ENCODE measurements at regions not wholly inside any gene's neighbourhood (a gene's known extent, or its start where the extent isn't known, plus 50 kb on each side); places are given as distances from the start of the nearest gene placed in this dataset.

DNA sequence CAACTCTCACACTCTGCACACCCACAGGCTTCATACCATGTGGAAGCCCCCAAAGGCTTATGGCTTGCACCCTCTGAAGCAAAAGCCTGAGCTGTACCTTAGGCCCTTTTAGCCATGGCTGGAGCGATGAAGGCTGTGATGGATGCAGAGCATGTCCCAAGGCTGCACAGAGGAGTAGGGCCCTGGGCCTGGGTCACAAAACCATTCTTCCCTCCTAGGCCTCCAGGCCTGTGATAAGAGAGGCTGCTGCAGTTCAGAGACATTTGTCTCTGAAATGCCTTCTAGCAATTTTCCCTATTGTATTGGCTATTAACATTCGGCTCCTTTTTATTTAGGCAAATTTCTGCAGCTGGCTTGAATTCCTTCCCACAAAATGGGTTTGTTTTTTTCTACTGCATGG lies 1707.7 kb downstream of the MRPL39 start:
- Histone ChIP-seq H3K27me3 (ENCODE audit: insufficient read depth, low read depth) (no peaks in the 10 kb centered on the region), H2AFZ (ENCODE audit: low read depth) (no peak overlapping the region), H3K4me2 (no peak overlapping the region), H3K9ac (no peak overlapping the region), H3K79me2 (ENCODE audit: insufficient read depth, low read depth) (no peaks in the 10 kb centered on the region), H3K27ac (no peak overlapping the region), H3K4me1 (ENCODE audit: low read depth, poor library complexity, severe bottlenecking) (no peaks in the 10 kb centered on the region), H3K36me3 (ENCODE audit: insufficient read depth) (no peaks in the 10 kb centered on the region), H4K20me1 (ENCODE audit: insufficient read depth) (no peaks in the 10 kb centered on the region), H3K4me3 (IDR thresholded peaks at IDR 0.05; ENCODE audit: insufficient read depth, low read depth, low read length) (no peak overlapping the region)
- TF ChIP-seq, protein P1, sequence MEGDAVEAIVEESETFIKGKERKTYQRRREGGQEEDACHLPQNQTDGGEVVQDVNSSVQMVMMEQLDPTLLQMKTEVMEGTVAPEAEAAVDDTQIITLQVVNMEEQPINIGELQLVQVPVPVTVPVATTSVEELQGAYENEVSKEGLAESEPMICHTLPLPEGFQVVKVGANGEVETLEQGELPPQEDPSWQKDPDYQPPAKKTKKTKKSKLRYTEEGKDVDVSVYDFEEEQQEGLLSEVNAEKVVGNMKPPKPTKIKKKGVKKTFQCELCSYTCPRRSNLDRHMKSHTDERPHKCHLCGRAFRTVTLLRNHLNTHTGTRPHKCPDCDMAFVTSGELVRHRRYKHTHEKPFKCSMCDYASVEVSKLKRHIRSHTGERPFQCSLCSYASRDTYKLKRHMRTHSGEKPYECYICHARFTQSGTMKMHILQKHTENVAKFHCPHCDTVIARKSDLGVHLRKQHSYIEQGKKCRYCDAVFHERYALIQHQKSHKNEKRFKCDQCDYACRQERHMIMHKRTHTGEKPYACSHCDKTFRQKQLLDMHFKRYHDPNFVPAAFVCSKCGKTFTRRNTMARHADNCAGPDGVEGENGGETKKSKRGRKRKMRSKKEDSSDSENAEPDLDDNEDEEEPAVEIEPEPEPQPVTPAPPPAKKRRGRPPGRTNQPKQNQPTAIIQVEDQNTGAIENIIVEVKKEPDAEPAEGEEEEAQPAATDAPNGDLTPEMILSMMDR (conservative IDR thresholded peaks at IDR 0.05; ENCODE audit: low read depth, low read length), result no peak

DNA sequence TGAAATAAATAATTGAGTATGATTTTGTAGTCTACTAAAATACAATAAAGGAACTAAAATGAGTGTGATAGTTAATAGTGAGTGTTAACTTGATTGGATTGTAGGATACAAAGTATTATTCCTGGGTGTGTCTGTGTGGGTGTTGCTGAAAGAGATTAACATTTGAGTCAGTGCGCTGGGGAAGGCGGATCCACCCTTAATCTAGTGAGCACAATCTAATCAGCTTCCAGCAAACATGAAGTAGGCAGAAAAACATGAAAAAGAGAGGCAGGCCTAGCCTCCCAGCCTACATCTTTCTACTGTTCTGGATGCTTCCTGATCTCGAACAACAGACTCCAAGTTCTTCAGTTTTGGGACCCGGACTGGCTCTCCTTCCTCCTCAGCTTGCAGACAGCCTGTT lies 1716.6 kb downstream of the MRPL39 start:
- H3K27ac ChIP-seq, result no peak overlapping the region
- no peaks in the 10 kb centered on the region for H3K36me3 ChIP-seq (ENCODE audit: insufficient read depth)
- TF ChIP-seq, protein P1 (conservative IDR thresholded peaks at IDR 0.05; ENCODE audit: low read depth, low read length), result no peak
- no peaks in the 10 kb centered on the region for H3K27me3 ChIP-seq (ENCODE audit: insufficient read depth, low read depth)
- peaks cover 13% of the 10 kb centered on the region for H3K4me1 ChIP-seq (ENCODE audit: low read depth, poor library complexity, severe bottlenecking)
- no peaks in the 10 kb centered on the region for H4K20me1 ChIP-seq (ENCODE audit: insufficient read depth)
- no peaks in the 10 kb centered on the region for H3K79me2 ChIP-seq (ENCODE audit: insufficient read depth, low read depth)
- no peak overlapping the region for H3K4me2 ChIP-seq
- no peak overlapping the region for H2AFZ ChIP-seq (ENCODE audit: low read depth)
- H3K9ac ChIP-seq, result no peak overlapping the region
- H3K4me3 ChIP-seq (IDR thresholded peaks at IDR 0.05; ENCODE audit: insufficient read depth, low read depth, low read length), result no peak overlapping the region

DNA sequence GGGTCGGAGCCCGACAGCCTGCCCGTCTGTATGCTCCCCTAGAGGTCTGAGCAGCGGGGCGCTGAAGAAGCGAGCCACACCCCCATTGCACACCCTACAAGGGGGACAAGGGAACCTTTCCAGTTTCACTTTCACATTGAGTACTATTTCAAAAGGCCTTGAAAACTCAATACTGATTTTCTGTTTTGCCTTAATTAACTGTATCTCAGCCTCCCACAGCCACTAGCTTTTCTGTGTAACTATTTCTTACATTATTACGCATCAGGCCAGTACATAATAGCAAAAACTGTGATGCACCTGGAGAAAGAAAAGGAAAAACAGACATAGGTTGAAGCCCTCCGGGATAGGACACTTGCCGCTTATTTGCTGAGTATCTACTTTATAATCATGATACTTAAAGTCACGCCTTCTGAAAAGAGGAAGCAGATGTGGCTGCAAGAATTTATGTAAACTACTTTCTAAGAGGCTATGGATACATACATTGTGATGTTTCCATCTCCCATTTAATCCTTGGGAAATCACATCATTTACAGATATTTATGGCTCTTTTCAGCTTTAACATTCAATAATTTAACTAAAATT lies 1719.5 kb downstream of the MRPL39 start:
- H3K27ac ChIP-seq, result peak overlapping the region; percentile 53
- TF ChIP-seq, protein P1 (conservative IDR thresholded peaks at IDR 0.05; ENCODE audit: low read depth, low read length), result no peak
- no peak overlapping the region for H3K4me3 ChIP-seq (IDR thresholded peaks at IDR 0.05; ENCODE audit: insufficient read depth, low read depth, low read length)
- H3K4me1 ChIP-seq (ENCODE audit: low read depth, poor library complexity, severe bottlenecking), result peaks cover 13% of the 10 kb centered on the region
- H3K4me2 ChIP-seq, result peak overlapping the region; percentile 75
- H3K27me3 ChIP-seq (ENCODE audit: insufficient read depth, low read depth), result no peaks in the 10 kb centered on the region
- H3K9ac ChIP-seq, result peak overlapping the region; percentile 67
- no peaks in the 10 kb centered on the region for H3K79me2 ChIP-seq (ENCODE audit: insufficient read depth, low read depth)
- H4K20me1 ChIP-seq (ENCODE audit: insufficient read depth), result no peaks in the 10 kb centered on the region
- peak overlapping the region; percentile 93 for H2AFZ ChIP-seq (ENCODE audit: low read depth)
- H3K36me3 ChIP-seq (ENCODE audit: insufficient read depth), result no peaks in the 10 kb centered on the region

DNA sequence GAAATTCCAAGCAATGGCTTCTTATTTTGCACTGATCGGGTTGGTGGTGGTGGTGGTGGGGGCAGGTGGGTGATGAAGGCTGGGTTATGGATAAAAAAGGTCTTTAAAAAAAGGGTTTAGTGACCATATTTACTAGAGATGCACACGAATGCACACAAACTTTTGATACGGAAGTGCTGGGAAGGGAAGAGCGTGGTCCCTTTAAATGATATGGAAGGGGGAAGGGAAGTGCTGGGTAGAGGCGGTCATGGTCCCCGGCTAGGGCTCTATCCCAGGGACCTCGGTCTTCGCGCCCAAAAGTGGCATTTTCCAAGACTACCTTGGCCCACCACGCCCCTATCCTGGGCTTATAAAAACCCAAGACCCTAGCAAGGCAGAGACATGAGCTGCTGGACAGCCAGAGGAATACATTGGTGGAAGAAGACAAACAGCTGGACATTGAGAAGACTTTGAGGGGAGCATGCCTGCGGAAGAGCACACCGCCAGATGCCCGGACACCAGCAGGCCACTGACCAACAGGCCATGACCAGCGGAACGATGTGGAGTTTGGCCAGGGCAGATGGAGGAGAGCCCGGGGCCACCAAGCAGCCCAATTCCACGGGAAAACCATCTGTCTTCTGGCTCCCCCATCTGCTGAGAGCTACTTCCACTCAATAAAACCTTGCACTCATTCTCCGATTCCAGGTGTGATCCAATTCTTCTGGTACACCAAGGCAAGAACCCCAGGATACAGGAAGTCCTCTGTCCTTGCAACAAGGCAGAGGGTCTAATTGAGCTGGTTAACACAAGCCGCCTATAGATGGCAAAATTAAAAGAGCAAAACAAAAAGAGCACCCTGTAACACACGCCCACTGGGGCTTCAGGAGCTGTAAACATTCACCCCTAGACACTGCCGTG lies 1720.2 kb downstream of the MRPL39 start:
- TF ChIP-seq, protein P1 (conservative IDR thresholded peaks at IDR 0.05; ENCODE audit: low read depth, low read length), result no peak
- Histone ChIP-seq H3K4me3 (IDR thresholded peaks at IDR 0.05; ENCODE audit: insufficient read depth, low read depth, low read length) (no peak overlapping the region), H4K20me1 (ENCODE audit: insufficient read depth) (no peaks in the 10 kb centered on the region), H2AFZ (ENCODE audit: low read depth) (peak overlapping the region; percentile 93), H3K4me1 (ENCODE audit: low read depth, poor library complexity, severe bottlenecking) (peaks cover 13% of the 10 kb centered on the region), H3K27ac (peak overlapping the region; percentile 53), H3K9ac (peak overlapping the region; percentile 67; the same call in 1 of the 2 replicates), H3K4me2 (peak overlapping the region; percentile 75), H3K36me3 (ENCODE audit: insufficient read depth) (no peaks in the 10 kb centered on the region), H3K27me3 (ENCODE audit: insufficient read depth, low read depth) (no peaks in the 10 kb centered on the region), H3K79me2 (ENCODE audit: insufficient read depth, low read depth) (no peaks in the 10 kb centered on the region)
